OCI-LY3 (cell line): ENCODE measurements at regions not wholly inside any gene's neighbourhood (a gene's known extent, or its start where the extent isn't known, plus 50 kb on each side); places are given as distances from the start of the nearest gene placed in this dataset.

Source experiments
- H2AFZ ChIP-seq: fragments of 200-600, 300-600 bp; shearing (Covaris generic); 2 replicates; pipeline ENCODE4 v1.6.0; 2014; ENCODE audit warnings: antibody characterized with exemption, low read depth, low read length
- H3K27ac ChIP-seq: fragments of 200-600, 300-600 bp; sonication (generic); 2 replicates; pipeline ENCODE4 v1.5.1; 2014; ENCODE audit warnings: mild to moderate bottlenecking, low read length, moderate library complexity, mixed read lengths
- H3K27me3 ChIP-seq: fragments of 200-600, 300-600 bp; sonication (generic); 2 replicates; pipeline ENCODE4 v1.6.1; 2014; ENCODE audit warnings: low read depth, low read length, mixed read lengths
- H3K36me3 ChIP-seq: fragments of 200-600, 300-600 bp; sonication (generic); replicated peaks from 2 replicates; pipeline ENCODE3; 2014; ENCODE audit warnings: low read depth, low read length, mixed read lengths
- H3K4me1 ChIP-seq: fragments of 300-600, 200-600 bp; sonication (generic); 2 replicates; pipeline ENCODE4 v1.6.1; 2014; ENCODE audit warnings: low read length, mixed read lengths
- H3K4me2 ChIP-seq: fragments of 200-600, 300-600 bp; sonication (generic); 2 replicates; pipeline ENCODE4 v1.6.1; 2014; ENCODE audit warnings: low read length, mixed read lengths
- H3K4me3 ChIP-seq: fragments of 300-600, 200-600 bp; sonication (generic); 2 replicates; pipeline ENCODE4 v1.5.1; 2014; ENCODE audit warnings: antibody characterized with exemption, mild to moderate bottlenecking, low read length, moderate library complexity
- H3K79me2 ChIP-seq: fragments of 300-600, 200-600 bp; shearing (Covaris generic); 2 replicates; pipeline ENCODE4 v1.6.1; 2014; ENCODE audit warnings: mild to moderate bottlenecking, low read length, mixed read lengths
- H3K9ac ChIP-seq: fragments of 300-600, 200-600 bp; shearing (Covaris generic); 2 replicates; pipeline ENCODE4 v1.6.0; 2014; ENCODE audit warnings: mild to moderate bottlenecking, low read length, moderate library complexity
- H3K9me3 ChIP-seq: fragments of 200-600, 300-600 bp; shearing (Covaris generic); 2 replicates; pipeline ENCODE4 v1.6.1; 2014; ENCODE audit warnings: low read length, mixed read lengths; ENCODE audit not compliant: insufficient read depth
- H4K20me1 ChIP-seq: fragments of 200-600, 300-600 bp; sonication (generic); 2 replicates; pipeline ENCODE4 v1.6.1; 2016; ENCODE audit warnings: low read length, mixed read lengths; ENCODE audit not compliant: insufficient read depth
- CTCF ChIP-seq: fragments of 200-600, 300-600 bp; sonication (generic); IDR thresholded peaks from 2 replicates; pipeline ENCODE4 v1.5.1; 2014; ENCODE audit warnings: antibody characterized with exemption, low read length, low read depth
- EZH2phosphoT487 ChIP-seq: fragments of 200-600 bp; shearing (Covaris generic); IDR thresholded peaks from 2 replicates; pipeline ENCODE4 v1.6.1; 2018; ENCODE audit warnings: antibody characterized with exemption, mixed run types, low read depth

- H3K27me3 ChIP-seq, result peaks cover 31% of the 10 kb centered on the region
- H2AFZ ChIP-seq, result no peak overlapping the region
- TF ChIP-seq EZH2phosphoT487 (no peak), CTCF (0 out of 2 replicates have a peak, but pooled peaks have one; percentile 7)
- no peaks in the 10 kb centered on the region for H4K20me1 ChIP-seq
- no peaks in the 10 kb centered on the region for H3K79me2 ChIP-seq
- H3K9me3 ChIP-seq, result no peaks in the 10 kb centered on the region
- H3K4me1 ChIP-seq, result peaks cover 23% of the 10 kb centered on the region
- no peak overlapping the region for H3K4me2 ChIP-seq
- no peak overlapping the region for H3K4me3 ChIP-seq
- H3K36me3 ChIP-seq, result no peaks in the 10 kb centered on the region
- no peak overlapping the region for H3K9ac ChIP-seq
- no peak overlapping the region for H3K27ac ChIP-seq
These were observed 137.9 kb downstream of the SEC61B start for GRCh38 chr9:99360026-99360425.

- no peak overlapping the region for H3K27ac ChIP-seq
These were observed 139.7 kb downstream of the SEC61B start for GRCh38 chr9:99361817-99362216.

GRCh38 chr9:99362321-99362720, 140.2 kb downstream of the SEC61B start:
- peaks cover 39% of the 10 kb centered on the region for H3K4me1 ChIP-seq
- no peaks in the 10 kb centered on the region for H3K9me3 ChIP-seq
- peak overlapping the region; percentile 55; the same call in 1 of the 2 replicates for H3K4me3 ChIP-seq
- no peak overlapping the region for H3K9ac ChIP-seq
- no peaks in the 10 kb centered on the region for H3K36me3 ChIP-seq
- H3K79me2 ChIP-seq, result no peaks in the 10 kb centered on the region
- no peak for TF ChIP-seq EZH2phosphoT487
- TF ChIP-seq CTCF, result no peak
- peaks cover 31% of the 10 kb centered on the region for H3K27me3 ChIP-seq
- no peaks in the 10 kb centered on the region for H4K20me1 ChIP-seq
- H2AFZ ChIP-seq, result no peak overlapping the region
- no peak overlapping the region for H3K27ac ChIP-seq
- peak overlapping the region; percentile 79 for H3K4me2 ChIP-seq

More at GRCh38 chr9:99361817-99362216, 139.7 kb downstream of the SEC61B start:
- peaks cover 31% of the 10 kb centered on the region for H3K27me3 ChIP-seq
- no peak overlapping the region for H3K9ac ChIP-seq
- peak overlapping the region; percentile 55 for H3K4me3 ChIP-seq
- H2AFZ ChIP-seq, result no peak overlapping the region
- TF ChIP-seq CTCF, result no peak
- TF ChIP-seq EZH2phosphoT487, result no peak
- H4K20me1 ChIP-seq, result no peaks in the 10 kb centered on the region
- H3K36me3 ChIP-seq, result no peaks in the 10 kb centered on the region
- peak overlapping the region; percentile 79 for H3K4me2 ChIP-seq
- no peaks in the 10 kb centered on the region for H3K9me3 ChIP-seq
- H3K79me2 ChIP-seq, result no peaks in the 10 kb centered on the region
- H3K4me1 ChIP-seq, result peaks cover 34% of the 10 kb centered on the region

GRCh38 chr9:99363509-99363908, 141.4 kb downstream of the SEC61B start:
- no peak overlapping the region for H2AFZ ChIP-seq
- H3K9ac ChIP-seq, result no peak overlapping the region
- H3K79me2 ChIP-seq, result no peaks in the 10 kb centered on the region
- H3K27ac ChIP-seq, result no peak overlapping the region
- H3K36me3 ChIP-seq, result no peaks in the 10 kb centered on the region
- no peaks in the 10 kb centered on the region for H4K20me1 ChIP-seq
- no peak overlapping the region for H3K4me2 ChIP-seq
- peaks cover 31% of the 10 kb centered on the region for H3K27me3 ChIP-seq
- H3K9me3 ChIP-seq, result no peaks in the 10 kb centered on the region
- no peak overlapping the region for H3K4me3 ChIP-seq
- TF ChIP-seq EZH2phosphoT487, result no peak
- no peak for TF ChIP-seq CTCF
- H3K4me1 ChIP-seq, result peaks cover 35% of the 10 kb centered on the region
